ENCODE measurements at regions not wholly inside any gene's neighbourhood (a gene's known extent, or its start where the extent isn't known, plus 50 kb on each side); places are given as distances from the start of the nearest gene placed in this dataset.

- peaks cover 0 to 5% of the 10 kb centered on the region in 2 donors for H3K4me1 Mint-ChIP-seq
- no peak overlapping the region for H3K27ac ChIP-seq (ENCODE audit: low read length)
- TF ChIP-seq CTCF (IDR thresholded peaks at IDR 0.05) = no peak
- H3K27ac Mint-ChIP-seq = no peak overlapping the region
- intact Hi-C loops (cut with micrococcal nuclease) = no loop called here
- no peaks in the 10 kb centered on the region for H3K36me3 ChIP-seq (ENCODE audit: control insufficient read depth, insufficient read depth, low read length)
- H3K9me3 Mint-ChIP-seq = no peaks in the 10 kb centered on the region
- no peaks in the 10 kb centered on the region for H3K9me3 ChIP-seq (ENCODE audit: control insufficient read depth, insufficient read depth, low read length)
- no peak for ATAC-seq
- no peaks in the 10 kb centered on the region for H3K27me3 ChIP-seq (ENCODE audit: control insufficient read depth, insufficient read depth, low read length)
- H3K4me3 Mint-ChIP-seq = no peak overlapping the region
- WGBS (ENCODE audit: insufficient coverage) = 97% methylated on average over 4 of the region's 4 CpGs
- H3K4me1 ChIP-seq (ENCODE audit: control insufficient read depth, insufficient read depth, low read length) = no peaks in the 10 kb centered on the region
- no peak for DNase-seq
- H3K27me3 Mint-ChIP-seq (ENCODE audit: low read depth in 2 of 2) = peaks cover 7 to 12% of the 10 kb centered on the region in 2 donors
- H3K36me3 Mint-ChIP-seq = no peaks in the 10 kb centered on the region
- no peak overlapping the region for H3K4me3 ChIP-seq (ENCODE audit: low read length)
Measured at GRCh38 chr15:72934921-72935320, 117.3 kb upstream of the NEO1 start.

- no peak overlapping the region for H3K4me3 ChIP-seq (ENCODE audit: low read length)
- peaks cover 7 to 12% of the 10 kb centered on the region in 2 donors for H3K27me3 Mint-ChIP-seq (ENCODE audit: low read depth in 2 of 2)
Measured at GRCh38 chr15:72933976-72934375, 118.3 kb upstream of the NEO1 start.

GRCh38 chr15:72932472-72932871, 119.8 kb upstream of the NEO1 start:
- Histone ChIP-seq H3K27ac (ENCODE audit: low read length) (no peak overlapping the region), H3K4me1 (ENCODE audit: control insufficient read depth, insufficient read depth, low read length) (no peaks in the 10 kb centered on the region), H3K36me3 (ENCODE audit: control insufficient read depth, insufficient read depth, low read length) (no peaks in the 10 kb centered on the region), H3K27me3 (ENCODE audit: control insufficient read depth, insufficient read depth, low read length) (no peaks in the 10 kb centered on the region), H3K4me3 (ENCODE audit: low read length) (no peak overlapping the region), H3K9me3 (ENCODE audit: control insufficient read depth, insufficient read depth, low read length) (no peaks in the 10 kb centered on the region)
- TF ChIP-seq CTCF (IDR thresholded peaks at IDR 0.05) = no peak
- H3K27ac Mint-ChIP-seq = no peak overlapping the region
- 85% methylated on average over 3 of the region's 3 CpGs for WGBS (ENCODE audit: insufficient coverage)
- no peak for ATAC-seq
- DNase-seq = no peak
- intact Hi-C loops (cut with micrococcal nuclease) = no loop called here
- peaks cover 3 to 6% of the 10 kb centered on the region in 2 donors for H3K4me1 Mint-ChIP-seq
- H3K27me3 Mint-ChIP-seq (ENCODE audit: low read depth in 2 of 2) = peaks cover 7 to 12% of the 10 kb centered on the region in 2 donors
- no peaks in the 10 kb centered on the region for H3K9me3 Mint-ChIP-seq
- H3K36me3 Mint-ChIP-seq = no peaks in the 10 kb centered on the region
- H3K4me3 Mint-ChIP-seq = no peak overlapping the region

More at GRCh38 chr15:72933976-72934375, 118.3 kb upstream of the NEO1 start:
- no peaks in the 10 kb centered on the region for H3K27me3 ChIP-seq (ENCODE audit: control insufficient read depth, insufficient read depth, low read length)
- H3K4me1 Mint-ChIP-seq = peaks cover 0 to 5% of the 10 kb centered on the region in 2 donors
- no peak overlapping the region for H3K27ac Mint-ChIP-seq
- H3K4me1 ChIP-seq (ENCODE audit: control insufficient read depth, insufficient read depth, low read length) = no peaks in the 10 kb centered on the region
- TF ChIP-seq CTCF (IDR thresholded peaks at IDR 0.05) = no peak
- no peaks in the 10 kb centered on the region for H3K36me3 ChIP-seq (ENCODE audit: control insufficient read depth, insufficient read depth, low read length)
- 62% methylated on average over 3 of the region's 3 CpGs for WGBS (ENCODE audit: insufficient coverage)
- intact Hi-C loops (cut with micrococcal nuclease) = no loop called here
- no peak for DNase-seq
- no peak overlapping the region for H3K27ac ChIP-seq (ENCODE audit: low read length)
- ATAC-seq = no peak
- H3K4me3 Mint-ChIP-seq = no peak overlapping the region
- H3K36me3 Mint-ChIP-seq = no peaks in the 10 kb centered on the region
- no peaks in the 10 kb centered on the region for H3K9me3 Mint-ChIP-seq
- H3K9me3 ChIP-seq (ENCODE audit: control insufficient read depth, insufficient read depth, low read length) = no peaks in the 10 kb centered on the region

GRCh38 chr15:72927451-72927850, 124.8 kb upstream of the NEO1 start:
- Mint-ChIP-seq H3K9me3 (no peaks in the 10 kb centered on the region), H3K4me1 (peaks cover 0 to 6% of the 10 kb centered on the region in 2 donors), H3K4me3 (no peak overlapping the region), H3K36me3 (no peaks in the 10 kb centered on the region), H3K27ac (no peak overlapping the region), H3K27me3 (ENCODE audit: low read depth in 2 of 2) (peaks cover 16 to 29% of the 10 kb centered on the region in 2 donors)
- TF ChIP-seq CTCF (IDR thresholded peaks at IDR 0.05) = no peak
- WGBS (ENCODE audit: insufficient coverage) = 96% methylated on average over 2 of the region's 2 CpGs
- peak in 1 of 3 donors; percentile 29 for ATAC-seq
- H3K36me3 ChIP-seq (ENCODE audit: control insufficient read depth, insufficient read depth, low read length) = no peaks in the 10 kb centered on the region
- no peak for DNase-seq
- H3K4me1 ChIP-seq (ENCODE audit: control insufficient read depth, insufficient read depth, low read length) = no peaks in the 10 kb centered on the region
- no peaks in the 10 kb centered on the region for H3K9me3 ChIP-seq (ENCODE audit: control insufficient read depth, insufficient read depth, low read length)
- H3K27ac ChIP-seq (ENCODE audit: low read length) = no peak overlapping the region
- intact Hi-C loops (cut with micrococcal nuclease) = no loop called here
- peaks cover 8% of the 10 kb centered on the region for H3K27me3 ChIP-seq (ENCODE audit: control insufficient read depth, insufficient read depth, low read length)
- no peak overlapping the region for H3K4me3 ChIP-seq (ENCODE audit: low read length)

All from natural killer cell (primary cell).